Islet of Langerhans (tissue), 1 donor: ENCODE measurements at regions not wholly inside any gene's neighbourhood (a gene's known extent, or its start where the extent isn't known, plus 50 kb on each side); places are given as distances from the start of the nearest gene placed in this dataset.
"Not testable (repeated sequence)": the region's sequence is repeated elsewhere in the genome, so short reads cannot be mapped to it uniquely, and the experiment has no call there.

Experiments
- FAIRE-seq: peaks from one replicate; lab custom pipeline; 2011; peaks lifted over from hg19 to GRCh38; lab: Jason Lieb, UNC

- no peak for FAIRE-seq
These were observed 476.8 kb downstream of the CBLN4 start for GRCh38 chr20:55528482-55528881.

- FAIRE-seq, result no peak
These were observed 483.0 kb downstream of the CBLN4 start for GRCh38 chr20:55522296-55522815.

DNA sequence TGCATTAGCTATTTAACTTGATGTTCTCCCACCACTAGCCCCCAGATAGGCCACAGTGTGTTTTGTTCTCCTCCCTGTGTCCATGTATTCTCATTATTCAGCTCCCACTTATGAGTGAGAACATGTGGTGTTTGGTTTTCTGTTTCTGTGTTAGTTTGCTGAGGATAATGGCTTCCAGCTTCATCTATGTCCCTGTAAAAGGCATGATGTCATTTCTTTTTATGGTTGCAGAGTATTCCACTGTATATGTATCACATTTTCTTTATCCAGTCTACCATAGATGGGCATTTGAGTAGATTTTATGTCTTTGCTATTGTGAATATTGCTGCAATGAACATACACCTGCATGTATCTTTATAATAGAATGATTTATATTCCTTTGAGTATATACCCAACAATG, 487.7 kb downstream of the CBLN4 start:
- not testable (repeated sequence) for FAIRE-seq

DNA sequence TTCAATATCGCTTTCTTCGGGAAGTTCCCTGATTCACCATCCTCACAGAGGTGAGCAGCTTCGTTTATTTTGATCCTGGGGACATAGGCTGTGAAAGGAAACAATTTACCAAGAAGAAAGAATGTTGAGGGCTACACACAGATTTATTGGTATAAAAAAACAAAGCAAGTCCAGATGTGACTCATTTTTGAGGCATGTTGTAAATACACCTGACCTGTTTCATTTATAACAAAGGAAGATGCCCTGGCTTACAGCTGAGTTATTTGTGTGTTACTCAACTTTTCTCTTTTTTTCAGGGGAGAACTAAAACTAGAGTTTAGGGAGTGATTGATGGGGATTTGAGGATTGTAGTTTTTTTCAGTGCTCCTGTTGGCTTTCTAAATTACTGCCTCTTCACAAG, 489.5 kb downstream of the CBLN4 start:
- FAIRE-seq, result no peak

DNA sequence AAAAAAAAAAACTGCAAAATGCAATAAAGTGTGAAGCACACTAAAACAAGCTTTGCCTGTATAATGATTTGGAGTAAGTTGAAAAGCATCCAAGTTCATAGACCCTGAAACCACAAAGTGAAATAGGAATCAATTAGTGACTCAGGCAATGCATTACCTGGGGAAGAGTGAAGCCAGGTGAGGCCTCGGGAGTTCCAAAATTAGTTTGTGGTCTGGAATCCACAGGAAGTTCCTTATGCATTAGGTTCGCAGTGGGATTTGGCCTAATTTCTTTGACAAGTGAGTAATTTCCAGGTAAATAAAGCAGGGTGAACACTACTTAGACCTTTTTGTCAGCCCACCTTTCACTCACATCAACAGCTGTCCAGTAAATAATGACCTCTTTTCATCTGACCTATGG, 490.8 kb downstream of the CBLN4 start:
- FAIRE-seq, result no peak

- no peak for FAIRE-seq
These were observed 491.4 kb downstream of the CBLN4 start for GRCh38 chr20:55513954-55514353.

- FAIRE-seq, result no peak
These were observed 505.2 kb downstream of the CBLN4 start for GRCh38 chr20:55500130-55500529.

DNA sequence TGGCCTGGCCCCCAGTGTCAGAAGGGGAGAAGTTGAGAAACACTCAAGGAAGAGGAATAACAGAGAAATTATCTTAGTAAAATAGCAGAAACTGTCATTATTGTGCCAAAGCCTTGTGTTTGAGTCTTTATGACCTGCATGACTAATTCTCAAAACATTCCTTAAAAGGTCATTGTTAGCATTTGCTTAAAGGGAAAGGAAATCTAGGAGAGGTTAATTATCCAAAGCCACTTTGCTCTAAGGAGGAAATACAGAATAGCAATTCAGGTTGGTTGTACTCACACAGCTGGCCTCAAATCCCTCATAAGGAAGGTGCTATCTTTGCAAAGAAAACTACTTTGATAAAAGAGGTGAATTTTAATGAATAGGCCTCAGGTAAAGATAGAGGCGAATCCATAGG, 516.7 kb downstream of the CBLN4 start:
- FAIRE-seq, result no peak

DNA sequence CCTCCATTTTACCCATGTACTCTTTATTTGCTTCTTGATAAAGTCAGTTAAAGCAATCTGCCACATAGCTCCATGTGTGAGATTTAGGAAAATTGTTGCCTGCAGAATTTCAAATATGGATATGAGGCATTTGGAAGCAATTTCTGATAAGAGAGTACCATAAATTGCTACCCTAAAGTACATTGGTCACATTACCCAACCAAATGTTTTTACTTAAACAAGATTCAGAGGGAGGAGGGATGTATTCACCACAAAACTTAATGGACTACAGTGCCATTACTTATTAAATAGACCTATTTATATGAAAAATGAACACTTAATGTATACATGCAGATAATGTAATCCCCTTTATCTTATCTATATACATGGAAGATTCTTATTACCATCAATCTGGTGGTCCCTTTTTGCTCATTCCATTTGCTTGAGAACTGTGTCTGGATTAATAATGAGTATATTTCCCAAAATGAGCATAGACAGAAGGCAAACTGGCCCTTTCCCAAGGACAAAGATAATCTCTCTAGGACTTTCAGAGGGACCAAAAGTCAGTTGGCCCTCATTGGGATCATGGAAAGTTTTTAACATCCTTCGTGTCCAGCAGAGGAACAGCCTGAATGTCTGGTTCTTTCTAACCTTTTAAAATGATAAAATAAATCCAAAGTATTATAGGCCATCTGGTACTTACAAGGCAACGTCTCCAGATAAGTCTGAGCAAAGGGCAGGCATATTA, 526.4 kb downstream of the CBLN4 start:
- FAIRE-seq, result no peak

- no peak for FAIRE-seq
These were observed 532.6 kb downstream of the CBLN4 start for GRCh38 chr20:55472704-55473103.

GRCh38 chr20:55471052-55472006, 534.0 kb downstream of the CBLN4 start:
- no peak for FAIRE-seq

DNA sequence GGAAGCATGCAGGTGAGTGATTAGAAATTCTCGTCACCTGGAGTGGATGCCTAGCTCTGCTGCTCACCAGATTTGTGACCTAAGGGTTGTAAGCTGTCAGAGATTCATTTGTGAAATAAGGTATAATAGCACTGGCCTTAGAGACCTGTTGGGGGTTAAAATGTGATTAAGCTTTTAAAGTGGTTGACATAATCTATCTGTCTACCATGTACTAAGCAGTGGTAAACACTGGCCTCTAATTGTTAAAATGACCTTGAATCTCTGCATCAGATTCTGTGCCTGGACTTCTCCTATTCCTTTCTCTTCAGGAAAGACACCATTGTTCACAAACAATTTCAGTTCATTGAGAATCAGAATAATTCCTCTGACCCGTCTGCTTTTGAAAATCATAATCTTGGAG, 536.2 kb downstream of the CBLN4 start:
- no peak for FAIRE-seq

DNA sequence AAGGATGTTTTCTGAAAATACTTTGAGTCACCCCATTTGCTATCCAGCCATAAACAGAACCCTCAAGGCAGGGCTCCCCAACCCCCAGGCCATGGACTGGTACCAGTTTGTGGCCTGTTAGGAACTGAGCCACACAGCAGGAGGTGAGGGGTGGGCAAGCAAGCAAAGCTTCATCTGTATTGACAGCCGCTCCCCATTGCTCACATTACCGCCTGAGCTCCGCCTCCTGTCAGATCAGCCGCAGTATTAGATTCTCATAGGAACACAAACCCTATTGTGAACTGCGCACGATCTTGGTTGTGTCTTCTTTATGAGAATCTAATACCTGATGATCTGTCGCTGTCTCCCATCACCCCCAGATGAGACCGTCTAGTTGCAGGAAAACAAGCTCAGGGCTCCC, 543.8 kb downstream of the CBLN4 start:
- FAIRE-seq, result no peak

- FAIRE-seq, result no peak
These were observed 548.9 kb downstream of the CBLN4 start for GRCh38 chr20:55456316-55456940.

- FAIRE-seq, result no peak
These were observed 556.2 kb downstream of the CBLN4 start for GRCh38 chr20:55449091-55449490.

- FAIRE-seq, result no peak
These were observed 559.0 kb downstream of the CBLN4 start for GRCh38 chr20:55446301-55446700.

- FAIRE-seq, result no peak
These were observed 566.2 kb downstream of the CBLN4 start for GRCh38 chr20:55439070-55439469.

GRCh38 chr20:55437798-55438415, 567.4 kb downstream of the CBLN4 start:
- FAIRE-seq, result peak; percentile 88

- no peak for FAIRE-seq
These were observed 580.4 kb downstream of the CBLN4 start for GRCh38 chr20:55424968-55425367.

- FAIRE-seq, result no peak
These were observed 580.8 kb downstream of the CBLN4 start for GRCh38 chr20:55424476-55424875.

DNA sequence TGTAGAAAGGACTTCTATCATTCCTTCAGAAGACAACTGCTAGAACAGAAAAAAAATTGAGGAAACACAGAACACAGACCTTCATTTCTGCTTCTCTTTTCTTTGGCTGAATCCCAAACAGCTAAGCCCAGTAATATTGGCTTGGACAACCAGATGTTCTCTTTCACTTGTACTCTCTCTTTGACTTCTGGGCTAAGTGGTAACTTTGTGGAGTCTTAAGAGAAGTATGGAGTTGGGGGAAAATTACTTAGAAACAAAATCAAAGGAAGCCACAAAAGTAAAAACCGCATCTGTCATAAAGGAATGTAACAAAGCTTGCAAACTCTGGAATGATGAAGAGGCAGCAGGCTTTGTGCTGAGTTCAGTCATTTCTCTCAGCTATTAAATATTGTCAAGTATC, 587.5 kb downstream of the CBLN4 start:
- no peak for FAIRE-seq

- FAIRE-seq, result peak; percentile 96
These were observed 589.7 kb downstream of the CBLN4 start for GRCh38 chr20:55415567-55416142.
